IMR-90 (cell line): ENCODE measurements at regions not wholly inside any gene's neighbourhood (a gene's known extent, or its start where the extent isn't known, plus 50 kb on each side); places are given as distances from the start of the nearest gene placed in this dataset.
A peak's percentile ranks its signal among the peaks of the same experiment; 100 is the strongest.

Experiments
- ATAC-seq: fragments of 200-7000 bp; cut with Tn5 transposase; 2 replicates; pipeline ENCODE4 v1.9.1; 2020; ENCODE audit warnings: low read depth, mild to moderate bottlenecking, moderate library complexity
- BruUV-seq: library from RNA; stranded (reverse); fragments of 400-500 nt; replicated peaks from 2 replicates; lab custom pipeline; 2021; lab: Mats Ljungman, UMichigan
- CTCF ChIA-PET: fragments of 300-600 bp; formaldehyde crosslinking; extraction: SDS; loops from one replicate; lab custom pipeline; 2021; ENCODE audit warnings: antibody characterized with exemption; lab: Yijun Ruan, JAX
- POLR2A ChIA-PET: fragments of 300-600 bp; sonication (Branson Sonifier 250); formaldehyde crosslinking; loops from one replicate; lab custom pipeline; 2022; ENCODE audit warnings: antibody characterized with exemption; ENCODE audit not compliant: unreplicated experiment; lab: Charles Lee
- DNase-seq: peaks from one replicate; pipeline ENCODE4 v3.0.0; 2013
- H2AFZ ChIP-seq: replicated peaks from 2 replicates; pipeline ENCODE3; 2013; ENCODE audit warnings: low read length, mild to moderate bottlenecking; ENCODE audit not compliant: poor library complexity
- H2AK5ac ChIP-seq: 2 replicates; pipeline ENCODE4 v1.6.1; 2013; ENCODE audit warnings: low read depth, low read length, inconsistent platforms
- H2AK9ac ChIP-seq: replicated peaks from 2 replicates; pipeline ENCODE3; 2013; ENCODE audit warnings: mild to moderate bottlenecking, low read depth, low read length, moderate library complexity; ENCODE audit not compliant: poor library complexity
- H2BK120ac ChIP-seq: 2 replicates; pipeline ENCODE4 v1.6.1; 2013; ENCODE audit warnings: low read depth, low read length, inconsistent platforms
- H2BK15ac ChIP-seq: 3 replicates; pipeline ENCODE4 v1.6.1; 2013; ENCODE audit warnings: low read depth, low read length, inconsistent platforms
- H2BK20ac ChIP-seq: 2 replicates; pipeline ENCODE4 v1.6.1; 2013; ENCODE audit warnings: low read depth, mild to moderate bottlenecking, inconsistent platforms, low read length, moderate library complexity
- H2BK5ac ChIP-seq: 2 replicates; pipeline ENCODE4 v1.6.1; 2013; ENCODE audit warnings: mild to moderate bottlenecking, low read depth, low read length, inconsistent platforms; ENCODE audit not compliant: poor library complexity, severe bottlenecking
- H3K14ac ChIP-seq: replicated peaks from 2 replicates; pipeline ENCODE4 v1.6.1; 2013; ENCODE audit warnings: low read depth, low read length, inconsistent platforms
- H3K18ac ChIP-seq: 2 replicates; pipeline ENCODE4 v1.6.1; 2013; ENCODE audit warnings: low read depth, low read length, control low read depth
- H3K23ac ChIP-seq: 2 replicates; pipeline ENCODE4 v1.6.1; 2013; ENCODE audit warnings: low read depth, low read length, inconsistent platforms
- H3K27ac ChIP-seq: 2 replicates; pipeline ENCODE4 v1.5.1; 2013; ENCODE audit warnings: mild to moderate bottlenecking, control low read depth, low read length; ENCODE audit not compliant: insufficient read depth
- H3K27me3 ChIP-seq: 2 replicates; pipeline ENCODE4 v1.6.1; 2013; ENCODE audit warnings: low read length; ENCODE audit not compliant: control insufficient read depth, insufficient read depth
- H3K36me3 ChIP-seq: 2 replicates; pipeline ENCODE4 v1.6.1; 2013; ENCODE audit warnings: low read length, mixed read lengths; ENCODE audit not compliant: control insufficient read depth, insufficient read depth
- H3K4ac ChIP-seq: 2 replicates; pipeline ENCODE4 v1.6.1; 2013; ENCODE audit warnings: low read depth, low read length, inconsistent platforms
- H3K4me1 ChIP-seq: 2 replicates; pipeline ENCODE4 v1.6.1; 2013; ENCODE audit warnings: low read length, mixed read lengths; ENCODE audit not compliant: control insufficient read depth, insufficient read depth
- H3K4me2 ChIP-seq: 2 replicates; pipeline ENCODE4 v1.6.1; 2013; ENCODE audit warnings: low read depth, mild to moderate bottlenecking, control low read depth, low read length, moderate library complexity
- H3K4me3 ChIP-seq: 2 replicates; pipeline ENCODE4 v1.5.1; 2013; ENCODE audit warnings: low read depth, mild to moderate bottlenecking, control low read depth, low read length, moderate library complexity; ENCODE audit not compliant: insufficient read depth
- H3K56ac ChIP-seq: 2 replicates; pipeline ENCODE4 v1.6.1; 2013; ENCODE audit warnings: low read length, inconsistent platforms; ENCODE audit not compliant: insufficient read depth; ENCODE audit errors: extremely low read depth
- H3K79me1 ChIP-seq, 2 experiments: 2 replicates each; pipeline ENCODE4 v1.6.1; 2013; ENCODE audit warnings: low read length in 2 of 2, inconsistent platforms in 1 of 2, low read depth in 1 of 2
- H3K9ac ChIP-seq: 2 replicates; pipeline ENCODE4 v1.6.1; 2013; ENCODE audit warnings: low read depth, low read length, control low read depth
- H3K9me1 ChIP-seq: 2 replicates; pipeline ENCODE4 v1.6.1; 2013; ENCODE audit warnings: low read length, inconsistent platforms; ENCODE audit not compliant: insufficient read depth
- H3K9me3 ChIP-seq: 2 replicates; pipeline ENCODE4 v1.6.1; 2013; ENCODE audit warnings: low read length; ENCODE audit not compliant: control insufficient read depth, insufficient read depth
- H4K20me1 ChIP-seq: 2 replicates; pipeline ENCODE4 v1.6.1; 2013; ENCODE audit warnings: low read length, inconsistent platforms; ENCODE audit not compliant: insufficient read depth
- H4K5ac ChIP-seq: 2 replicates; pipeline ENCODE4 v1.6.1; 2013; ENCODE audit warnings: mild to moderate bottlenecking, low read depth, low read length, control low read depth
- H4K8ac ChIP-seq, 2 experiments: 2 replicates each; pipeline ENCODE4 v1.6.1; 2013; ENCODE audit warnings: low read depth in 2 of 2, low read length in 2 of 2, control low read depth in 1 of 2, inconsistent platforms in 1 of 2
- H4K91ac ChIP-seq: 2 replicates; pipeline ENCODE4 v1.6.1; 2013; ENCODE audit warnings: low read depth, low read length, inconsistent platforms; ENCODE audit not compliant: insufficient read depth
- BHLHE40 ChIP-seq: fragments of 150-350 bp; IDR thresholded peaks from 2 replicates; pipeline ENCODE4 v1.6.1; 2016; ENCODE audit warnings: mild to moderate bottlenecking, low read depth, low read length
- CEBPB ChIP-seq: IDR thresholded peaks from 2 replicates; pipeline ENCODE4 v1.6.1; 2012; ENCODE audit warnings: low read depth, low read length, improper control_type of control experiment
- CHD1 ChIP-seq: IDR thresholded peaks from 2 replicates; pipeline ENCODE4 v1.6.1; 2012; ENCODE audit warnings: low read depth, low read length, improper control_type of control experiment
- CTCF ChIP-seq: conservative IDR thresholded peaks from 2 replicates; pipeline ENCODE4 v1.5.1; 2012; ENCODE audit warnings: mild to moderate bottlenecking, low read depth, low read length, improper control_type of control experiment
- ELK1 ChIP-seq: fragments of 150-350 bp; IDR thresholded peaks from 2 replicates; pipeline ENCODE4 v1.6.1; 2016; ENCODE audit warnings: low read depth, mild to moderate bottlenecking, low read length, moderate library complexity, borderline replicate concordance
- FOS ChIP-seq: fragments of 150-350 bp; IDR thresholded peaks from 2 replicates; pipeline ENCODE4 v1.6.1; 2016; ENCODE audit warnings: low read depth, low read length
- MAFK ChIP-seq: IDR thresholded peaks from 2 replicates; pipeline ENCODE4 v1.6.1; 2012; ENCODE audit warnings: low read depth, low read length, improper control_type of control experiment
- MAZ ChIP-seq: IDR thresholded peaks from 2 replicates; pipeline ENCODE4 v1.6.1; 2012; ENCODE audit warnings: low read depth, mild to moderate bottlenecking, low read length, improper control_type of control experiment, moderate library complexity, borderline replicate concordance
- MXI1 ChIP-seq: IDR thresholded peaks from 2 replicates; pipeline ENCODE4 v1.6.1; 2012; ENCODE audit warnings: low read depth, mild to moderate bottlenecking, low read length, moderate library complexity, borderline replicate concordance
- NFE2L2 ChIP-seq: fragments of 150-350 bp; IDR thresholded peaks from 2 replicates; pipeline ENCODE4 v1.6.1; 2016; ENCODE audit warnings: low read depth, mild to moderate bottlenecking, low read length
- POLR2A ChIP-seq: IDR thresholded peaks from 2 replicates; pipeline ENCODE4 v1.6.1; 2012; ENCODE audit warnings: mild to moderate bottlenecking, low read depth, low read length
- RAD21 ChIP-seq: IDR thresholded peaks from 2 replicates; pipeline ENCODE4 v1.6.1; 2012; ENCODE audit warnings: low read length, improper control_type of control experiment
- RCOR1 ChIP-seq: IDR thresholded peaks from 2 replicates; pipeline ENCODE4 v1.6.1; 2012; ENCODE audit warnings: mild to moderate bottlenecking, low read length, improper control_type of control experiment; ENCODE audit not compliant: insufficient replicate concordance
- RFX5 ChIP-seq: IDR thresholded peaks from 2 replicates; pipeline ENCODE4 v1.8.0; 2012; ENCODE audit warnings: low read depth, mild to moderate bottlenecking, low read length, moderate library complexity
- SMC3 ChIP-seq: fragments of 150-350 bp; IDR thresholded peaks from 2 replicates; pipeline ENCODE4 v1.6.1; 2016; ENCODE audit warnings: low read depth, mild to moderate bottlenecking, antibody characterized with exemption, low read length, moderate library complexity
- USF2 ChIP-seq: fragments of 150-350 bp; IDR thresholded peaks from 2 replicates; pipeline ENCODE4 v1.6.1; 2017; ENCODE audit warnings: mild to moderate bottlenecking, antibody characterized with exemption, low read length, low read depth
- WGBS, 2 experiments: methylation state at CpG; one replicate each; pipeline versions ENCODE4 v1.1.5 to v1.1.7; 2013; ENCODE audit warnings: missing lambda C conversion rate in 2 of 2; ENCODE audit not compliant: insufficient read length in 1 of 2; ENCODE audit errors: extremely low coverage in 2 of 2; 5-methylcytosine and 5-hydroxymethylcytosine counted together
- dilution Hi-C: fragments of 300-500 bp; cut with HindIII; formaldehyde crosslinking; loops from one replicate; pipeline ENCODE4 v1.14.3; 2018; ENCODE audit warnings: low sequenced_read_pairs; ENCODE audit not compliant: unreplicated experiment
- in situ Hi-C: fragments of 300-500 bp; cut with MboI; formaldehyde crosslinking; loops from 3 replicates; pipeline ENCODE4 v1.14.3; 2019; ENCODE audit warnings: low sequenced_read_pairs, inconsistent platforms, mixed read lengths
- intact Hi-C: fragments of 100-400 bp; cut with micrococcal nuclease; formaldehyde crosslinking; loops from 2 replicates; pipeline ENCODE4 v1.10.0; 2022

GRCh38 chr1:221165839-221166500, 286.7 kb downstream of the HLX start:
- H2AK5ac ChIP-seq, result no peak overlapping the region
- no peak overlapping the region for H3K14ac ChIP-seq
- H4K91ac ChIP-seq, result no peak overlapping the region
- no peak overlapping the region for H3K9ac ChIP-seq
- H3K23ac ChIP-seq, result no peak overlapping the region
- intact Hi-C loops (no loop called here), dilution Hi-C loops (no loop called here), in situ Hi-C loops (no loop called here)
- ChIA-PET CTCF (interaction anchor here (0.6 to 0.8 kb wide), 2 partner anchors 18 to 25 kb away, joined by 3 read pairs; no protein-coding TSS in a partner anchor), POLR2A (no interaction called here)
- no peak overlapping the region for H3K4me2 ChIP-seq
- H4K8ac ChIP-seq, result no peak overlapping the region
- no peaks in the 10 kb centered on the region for H3K79me1 ChIP-seq
- no peak overlapping the region for H4K5ac ChIP-seq
- H3K27me3 ChIP-seq, result no peaks in the 10 kb centered on the region; the same call in 1 of the 2 replicates
- H2BK20ac ChIP-seq, result no peak overlapping the region
- no peak overlapping the region for H2AK9ac ChIP-seq
- BruUV-seq, result no TSS peak
- no peaks in the 10 kb centered on the region for H3K9me3 ChIP-seq
- no CpG with 5 or more reads among the region's 7 CpGs for WGBS, 2 experiments
- no peak overlapping the region for H3K4ac ChIP-seq
- H2AFZ ChIP-seq, result no peak overlapping the region
- H3K4me1 ChIP-seq, result peaks cover 4% of the 10 kb centered on the region; the same call in 1 of the 2 replicates
- H3K36me3 ChIP-seq, result no peaks in the 10 kb centered on the region
- H3K56ac ChIP-seq, result no peak overlapping the region
- no peaks in the 10 kb centered on the region for H4K20me1 ChIP-seq
- H2BK5ac ChIP-seq, result no peak overlapping the region
- no peak overlapping the region for H3K4me3 ChIP-seq
- no peak overlapping the region for H2BK15ac ChIP-seq
- no peak for ATAC-seq
- H3K9me1 ChIP-seq, result no peaks in the 10 kb centered on the region
- TF ChIP-seq FOS (no peak), NFE2L2 (no peak), USF2 (no peak), RFX5 (no peak), MXI1 (no peak), CEBPB (no peak), POLR2A (no peak), MAFK (no peak), CTCF (no peak), RAD21 (no peak), BHLHE40 (no peak), CHD1 (no peak), ELK1 (no peak), MAZ (no peak), RCOR1 (no peak), SMC3 (no peak)
- no peak overlapping the region for H2BK120ac ChIP-seq
- peak; percentile 1 for DNase-seq
- no peak overlapping the region for H3K27ac ChIP-seq
- H3K18ac ChIP-seq, result no peak overlapping the region
